Testis (tissue), 2 donors: ENCODE measurements at regions not wholly inside any gene's neighbourhood (a gene's known extent, or its start where the extent isn't known, plus 50 kb on each side); places are given as distances from the start of the nearest gene placed in this dataset.

ENCODE experiments used
- DNase-seq: peaks from one replicate; pipeline ENCODE4 v3.0.0-alpha.2; 2019
- H3K27ac ChIP-seq, 2 donors: fragments of 200-600 bp; sonication (generic); one replicate each; pipeline ENCODE4 v1.5.1; 2019
- H3K27me3 ChIP-seq: fragments of 200-600 bp; sonication (generic); one replicate; pipeline ENCODE4 v1.5.1; 2019
- H3K36me3 ChIP-seq: fragments of 200-600 bp; sonication (generic); one replicate; pipeline ENCODE4 v1.5.1; 2017; ENCODE audit warnings: low read depth; ENCODE audit errors: missing control alignments
- H3K4me1 ChIP-seq: fragments of 200-600 bp; sonication (generic); one replicate; pipeline ENCODE4 v1.5.1; 2019
- H3K4me3 ChIP-seq, 2 donors: fragments of 200-600 bp; sonication (generic); one replicate each; pipeline ENCODE4 v1.5.1; 2017 to 2019
- H3K9me3 ChIP-seq: fragments of 200-600 bp; sonication (generic); one replicate; pipeline ENCODE4 v1.5.1; 2017
- POLR2A ChIP-seq: fragments of 450-650 bp; IDR thresholded peaks from one replicate; pipeline ENCODE4 v1.6.1; 2017; ENCODE audit warnings: antibody characterized with exemption, mild to moderate bottlenecking, moderate library complexity
- WGBS, 2 donors: methylation state at CpG; one replicate each; pipeline ENCODE4 v1.1.5; 2018; 5-methylcytosine and 5-hydroxymethylcytosine counted together
- intact Hi-C: fragments of 100-400 bp; cut with DNase I; formaldehyde crosslinking; loops from one replicate; pipeline ENCODE4 v1.15.1; 2023; ENCODE audit warnings: low total_unique reads
- TF ChIP-seq, protein P1 (sequence below), 3 experiments: fragments of 450-650 bp in 2 of 3; fragments of 200-600 bp in 1 of 3; sonication (generic) in 1 of 3; IDR thresholded peaks; one replicate each; pipeline ENCODE4 v1.5.1; 2016 to 2019; ENCODE audit warnings: antibody characterized with exemption in 3 of 3, mild to moderate bottlenecking in 2 of 3, moderate library complexity in 1 of 3

GRCh38 chr21:36624105-36624504 is 74.8 kb upstream of the SIM2 start:
- intact Hi-C loops, result no loop called here
- H3K36me3 ChIP-seq, result no peaks in the 10 kb centered on the region
- 96 to 97% methylated on average over 4 of the region's 4 CpGs for WGBS, 2 donors
- no peak for TF ChIP-seq POLR2A
- TF ChIP-seq, protein P1, sequence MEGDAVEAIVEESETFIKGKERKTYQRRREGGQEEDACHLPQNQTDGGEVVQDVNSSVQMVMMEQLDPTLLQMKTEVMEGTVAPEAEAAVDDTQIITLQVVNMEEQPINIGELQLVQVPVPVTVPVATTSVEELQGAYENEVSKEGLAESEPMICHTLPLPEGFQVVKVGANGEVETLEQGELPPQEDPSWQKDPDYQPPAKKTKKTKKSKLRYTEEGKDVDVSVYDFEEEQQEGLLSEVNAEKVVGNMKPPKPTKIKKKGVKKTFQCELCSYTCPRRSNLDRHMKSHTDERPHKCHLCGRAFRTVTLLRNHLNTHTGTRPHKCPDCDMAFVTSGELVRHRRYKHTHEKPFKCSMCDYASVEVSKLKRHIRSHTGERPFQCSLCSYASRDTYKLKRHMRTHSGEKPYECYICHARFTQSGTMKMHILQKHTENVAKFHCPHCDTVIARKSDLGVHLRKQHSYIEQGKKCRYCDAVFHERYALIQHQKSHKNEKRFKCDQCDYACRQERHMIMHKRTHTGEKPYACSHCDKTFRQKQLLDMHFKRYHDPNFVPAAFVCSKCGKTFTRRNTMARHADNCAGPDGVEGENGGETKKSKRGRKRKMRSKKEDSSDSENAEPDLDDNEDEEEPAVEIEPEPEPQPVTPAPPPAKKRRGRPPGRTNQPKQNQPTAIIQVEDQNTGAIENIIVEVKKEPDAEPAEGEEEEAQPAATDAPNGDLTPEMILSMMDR (IDR thresholded peaks at IDR 0.05), result no peak
- H3K27me3 ChIP-seq, result no peaks in the 10 kb centered on the region
- no peak for DNase-seq
- H3K9me3 ChIP-seq, result no peaks in the 10 kb centered on the region
- H3K4me3 ChIP-seq, result no peak overlapping the region
- no peaks in the 10 kb centered on the region for H3K4me1 ChIP-seq
- no peak overlapping the region for H3K27ac ChIP-seq

GRCh38 chr21:36626791-36627190 is 72.1 kb upstream of the SIM2 start:
- intact Hi-C loops, result no loop called here
- no peaks in the 10 kb centered on the region for H3K27me3 ChIP-seq
- WGBS, 2 donors, result 85 to 89% methylated on average over 3 of the region's 3 CpGs

DNA sequence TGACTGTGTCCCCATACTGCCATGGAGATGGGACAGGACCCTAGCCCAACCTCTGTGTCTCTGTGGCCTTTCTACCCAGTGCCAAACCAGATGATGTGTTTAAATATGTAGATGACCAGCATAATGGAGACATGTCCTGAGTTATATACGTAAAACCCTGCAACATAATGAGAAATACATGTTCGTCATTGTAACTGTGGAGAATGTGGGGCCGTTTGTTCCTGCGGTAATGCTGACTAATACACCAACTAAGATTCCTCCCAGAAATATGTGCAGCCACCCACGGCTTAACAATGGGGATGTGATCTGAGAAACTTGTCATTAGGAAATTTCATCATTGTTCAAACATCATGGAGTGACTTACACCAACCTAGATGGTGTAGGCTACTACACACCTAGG is 71.7 kb upstream of the SIM2 start:
- intact Hi-C loops, result no loop called here
- no peak overlapping the region for H3K27ac ChIP-seq
- no peaks in the 10 kb centered on the region for H3K36me3 ChIP-seq
- no peaks in the 10 kb centered on the region for H3K9me3 ChIP-seq
- no peak for TF ChIP-seq POLR2A
- TF ChIP-seq, protein P1 (IDR thresholded peaks at IDR 0.05), result no peak
- no peaks in the 10 kb centered on the region for H3K4me1 ChIP-seq
- DNase-seq, result no peak
- 91 to 97% methylated on average over 5 of the region's 5 CpGs for WGBS, 2 donors
- H3K27me3 ChIP-seq, result no peaks in the 10 kb centered on the region
- no peak overlapping the region for H3K4me3 ChIP-seq

More at GRCh38 chr21:36626791-36627190, 72.1 kb upstream of the SIM2 start:
- TF ChIP-seq POLR2A, result no peak
- Histone ChIP-seq H3K27ac (no peak overlapping the region), H3K9me3 (no peaks in the 10 kb centered on the region), H3K4me1 (no peaks in the 10 kb centered on the region), H3K4me3 (no peak overlapping the region), H3K36me3 (no peaks in the 10 kb centered on the region)
- no peak for DNase-seq

DNA sequence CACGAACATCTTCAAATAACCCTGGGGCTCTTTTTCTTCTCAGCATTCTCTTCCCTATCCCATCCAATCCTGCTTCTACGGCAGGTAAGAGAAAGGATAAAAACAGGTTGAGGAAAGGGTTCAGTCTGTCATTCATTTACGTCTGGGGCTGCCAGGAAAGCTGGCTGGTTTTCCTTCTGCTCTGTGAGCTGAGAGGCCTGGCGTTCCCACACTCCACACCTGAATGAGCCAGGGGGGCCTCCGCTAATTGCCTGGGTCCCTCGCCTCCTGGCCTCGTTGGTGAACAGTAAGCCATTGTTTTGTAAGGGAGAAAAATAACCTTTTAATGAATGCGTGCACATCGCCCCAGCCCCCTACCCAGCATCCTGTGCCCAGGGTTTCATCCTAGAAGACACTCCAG is 70.8 kb upstream of the SIM2 start:
- Histone ChIP-seq H3K4me1 (no peaks in the 10 kb centered on the region), H3K27ac (no peak overlapping the region), H3K4me3 (no peak overlapping the region), H3K9me3 (no peaks in the 10 kb centered on the region), H3K36me3 (no peaks in the 10 kb centered on the region), H3K27me3 (no peaks in the 10 kb centered on the region)
- TF ChIP-seq POLR2A, result no peak
- TF ChIP-seq, protein P1 (IDR thresholded peaks at IDR 0.05), result no peak
- WGBS, 2 donors, result 87 to 90% methylated on average over 9 of the region's 9 CpGs
- intact Hi-C loops, result no loop called here
- DNase-seq, result no peak

GRCh38 chr21:36628761-36629460 is 70.0 kb upstream of the SIM2 start:
- Histone ChIP-seq H3K4me1 (no peaks in the 10 kb centered on the region), H3K27ac (no peak overlapping the region), H3K9me3 (no peaks in the 10 kb centered on the region), H3K4me3 (no peak overlapping the region), H3K27me3 (no peaks in the 10 kb centered on the region), H3K36me3 (no peaks in the 10 kb centered on the region)
- TF ChIP-seq, protein P1 (IDR thresholded peaks at IDR 0.05), result no peak
- TF ChIP-seq POLR2A, result no peak
- intact Hi-C loops, result no loop called here
- no peak for DNase-seq
- 83% methylated on average over 12 to 13 of the region's 13 CpGs for WGBS, 2 donors
